ENCODE measurements at regions not wholly inside any gene's neighbourhood (a gene's known extent, or its start where the extent isn't known, plus 50 kb on each side); places are given as distances from the start of the nearest gene placed in this dataset.

- H3K4me3 Mint-ChIP-seq: no peak overlapping the region
- ATAC-seq (ENCODE audit: low read depth in 2 of 2): no peak
- H3K36me3 Mint-ChIP-seq: no peaks in the 10 kb centered on the region
- H3K4me1 Mint-ChIP-seq: no peaks in the 10 kb centered on the region
- no peak overlapping the region for H3K27ac Mint-ChIP-seq
- no peaks in the 10 kb centered on the region for H3K27me3 Mint-ChIP-seq
- DNase-seq: no peak
- peaks cover 0 to 9% (median 4%) of the 10 kb centered on the region in 7 donors for H3K9me3 Mint-ChIP-seq
Measured at GRCh38 chr18:43648002-43648401, 370.7 kb upstream of the SYT4 start.

- H3K9me3 Mint-ChIP-seq: peaks cover 3 to 18% (median 8%) of the 10 kb centered on the region in 7 donors
- no peaks in the 10 kb centered on the region for H3K4me1 Mint-ChIP-seq
- ATAC-seq (ENCODE audit: low read depth in 2 of 2) (no peak), DNase-seq (no peak)
- no peak overlapping the region for H3K27ac Mint-ChIP-seq
- no peak overlapping the region for H3K4me3 Mint-ChIP-seq
- H3K36me3 Mint-ChIP-seq: no peaks in the 10 kb centered on the region
- no peaks in the 10 kb centered on the region for H3K27me3 Mint-ChIP-seq
Measured at GRCh38 chr18:43649649-43650357, 372.5 kb upstream of the SYT4 start.

- H3K4me3 Mint-ChIP-seq: no peak overlapping the region
- H3K36me3 Mint-ChIP-seq: no peaks in the 10 kb centered on the region
- ATAC-seq (ENCODE audit: low read depth in 2 of 2) (no peak), DNase-seq (no peak)
- H3K9me3 Mint-ChIP-seq: peaks cover 5 to 18% (median 10%) of the 10 kb centered on the region in 7 donors
- no peaks in the 10 kb centered on the region for H3K4me1 Mint-ChIP-seq
- no peaks in the 10 kb centered on the region for H3K27me3 Mint-ChIP-seq
- H3K27ac Mint-ChIP-seq: no peak overlapping the region
Measured at GRCh38 chr18:43650426-43650825, 373.1 kb upstream of the SYT4 start.

- no peak overlapping the region for H3K27ac Mint-ChIP-seq
- H3K27me3 Mint-ChIP-seq: no peaks in the 10 kb centered on the region
- ATAC-seq (ENCODE audit: low read depth in 2 of 2) (no peak), DNase-seq (no peak)
- H3K4me3 Mint-ChIP-seq: no peak overlapping the region
- H3K4me1 Mint-ChIP-seq: no peaks in the 10 kb centered on the region
- H3K9me3 Mint-ChIP-seq: peaks cover 4 to 18% (median 10%) of the 10 kb centered on the region in 7 donors
- H3K36me3 Mint-ChIP-seq: no peaks in the 10 kb centered on the region
Measured at GRCh38 chr18:43651057-43651456, 373.8 kb upstream of the SYT4 start.

- Mint-ChIP-seq H3K9me3 (peaks cover 4 to 15% (median 9%) of the 10 kb centered on the region in 7 donors), H3K27ac (no peak overlapping the region), H3K36me3 (no peaks in the 10 kb centered on the region), H3K4me3 (no peak overlapping the region), H3K27me3 (no peaks in the 10 kb centered on the region), H3K4me1 (no peaks in the 10 kb centered on the region)
- ATAC-seq (ENCODE audit: low read depth in 2 of 2): no peak
- no peak for DNase-seq
Measured at GRCh38 chr18:43656547-43656946, 379.3 kb upstream of the SYT4 start.

- no peak for ATAC-seq (ENCODE audit: low read depth in 2 of 2)
- H3K36me3 Mint-ChIP-seq: no peaks in the 10 kb centered on the region
- H3K27me3 Mint-ChIP-seq: no peaks in the 10 kb centered on the region
- H3K9me3 Mint-ChIP-seq: no peaks in the 10 kb centered on the region
- H3K4me3 Mint-ChIP-seq: no peak overlapping the region
- H3K4me1 Mint-ChIP-seq: no peaks in the 10 kb centered on the region
- DNase-seq: no peak
- H3K27ac Mint-ChIP-seq: no peak overlapping the region
Measured at GRCh38 chr18:43661570-43661969, 384.3 kb upstream of the SYT4 start.

GRCh38 chr18:43662657-43663056 lies 385.4 kb upstream of the SYT4 start:
- Mint-ChIP-seq H3K4me1 (no peaks in the 10 kb centered on the region), H3K9me3 (no peaks in the 10 kb centered on the region), H3K4me3 (no peak overlapping the region), H3K27me3 (no peaks in the 10 kb centered on the region), H3K27ac (no peak overlapping the region), H3K36me3 (no peaks in the 10 kb centered on the region)
- DNase-seq: no peak
- ATAC-seq (ENCODE audit: low read depth in 2 of 2): no peak

- H3K36me3 Mint-ChIP-seq: no peaks in the 10 kb centered on the region
- no peaks in the 10 kb centered on the region for H3K27me3 Mint-ChIP-seq
- no peak overlapping the region for H3K4me3 Mint-ChIP-seq
- DNase-seq (no peak), ATAC-seq (ENCODE audit: low read depth in 2 of 2) (no peak)
- H3K9me3 Mint-ChIP-seq: no peaks in the 10 kb centered on the region
- no peaks in the 10 kb centered on the region for H3K4me1 Mint-ChIP-seq
- H3K27ac Mint-ChIP-seq: no peak overlapping the region
Measured at GRCh38 chr18:43663159-43663558, 385.9 kb upstream of the SYT4 start.

- Mint-ChIP-seq H3K4me3 (no peak overlapping the region), H3K27ac (no peak overlapping the region)
- DNase-seq: no peak
Measured at GRCh38 chr18:43664487-43665008, 387.3 kb upstream of the SYT4 start.

GRCh38 chr18:43665105-43665788 lies 388.0 kb upstream of the SYT4 start:
- Mint-ChIP-seq H3K4me3 (no peak overlapping the region), H3K4me1 (no peaks in the 10 kb centered on the region), H3K36me3 (no peaks in the 10 kb centered on the region), H3K27ac (no peak overlapping the region), H3K27me3 (no peaks in the 10 kb centered on the region), H3K9me3 (no peaks in the 10 kb centered on the region)
- DNase-seq (no peak), ATAC-seq (ENCODE audit: low read depth in 2 of 2) (no peak)

More at GRCh38 chr18:43664487-43665008, 387.3 kb upstream of the SYT4 start:
- no peaks in the 10 kb centered on the region for H3K4me1 Mint-ChIP-seq
- ATAC-seq (ENCODE audit: low read depth in 2 of 2): no peak
- H3K27me3 Mint-ChIP-seq: no peaks in the 10 kb centered on the region
- H3K9me3 Mint-ChIP-seq: no peaks in the 10 kb centered on the region
- H3K36me3 Mint-ChIP-seq: no peaks in the 10 kb centered on the region

GRCh38 chr18:43668866-43669265 lies 391.6 kb upstream of the SYT4 start:
- no peaks in the 10 kb centered on the region for H3K36me3 Mint-ChIP-seq
- DNase-seq (no peak), ATAC-seq (ENCODE audit: low read depth in 2 of 2) (no peak)
- H3K9me3 Mint-ChIP-seq: peaks cover 0 to 1% (median 0%) of the 10 kb centered on the region in 7 donors
- no peak overlapping the region for H3K4me3 Mint-ChIP-seq
- H3K27me3 Mint-ChIP-seq: no peaks in the 10 kb centered on the region
- no peaks in the 10 kb centered on the region for H3K4me1 Mint-ChIP-seq
- H3K27ac Mint-ChIP-seq: no peak overlapping the region

- H3K4me1 Mint-ChIP-seq: no peaks in the 10 kb centered on the region
- no peaks in the 10 kb centered on the region for H3K27me3 Mint-ChIP-seq
- no peak overlapping the region for H3K27ac Mint-ChIP-seq
- ATAC-seq (ENCODE audit: low read depth in 2 of 2): no peak
- no peak overlapping the region for H3K4me3 Mint-ChIP-seq
- no peak for DNase-seq
- H3K9me3 Mint-ChIP-seq: peaks cover 0 to 1% (median 0%) of the 10 kb centered on the region in 7 donors
- no peaks in the 10 kb centered on the region for H3K36me3 Mint-ChIP-seq
Measured at GRCh38 chr18:43671431-43671830, 394.1 kb upstream of the SYT4 start.

- Mint-ChIP-seq H3K4me1 (no peaks in the 10 kb centered on the region), H3K9me3 (peaks cover 0 to 4% (median 0%) of the 10 kb centered on the region in 7 donors), H3K27me3 (no peaks in the 10 kb centered on the region), H3K27ac (no peak overlapping the region), H3K4me3 (no peak overlapping the region), H3K36me3 (no peaks in the 10 kb centered on the region)
- DNase-seq: no peak
- no peak for ATAC-seq (ENCODE audit: low read depth in 2 of 2)
Measured at GRCh38 chr18:43680096-43680495, 402.8 kb upstream of the SYT4 start.

- H3K4me1 Mint-ChIP-seq: no peaks in the 10 kb centered on the region
- H3K27me3 Mint-ChIP-seq: no peaks in the 10 kb centered on the region
- ATAC-seq (ENCODE audit: low read depth in 2 of 2) (no peak), DNase-seq (no peak)
- H3K27ac Mint-ChIP-seq: no peak overlapping the region
- H3K9me3 Mint-ChIP-seq: peaks cover 0 to 4% (median 0%) of the 10 kb centered on the region in 7 donors
- no peaks in the 10 kb centered on the region for H3K36me3 Mint-ChIP-seq
- no peak overlapping the region for H3K4me3 Mint-ChIP-seq
Measured at GRCh38 chr18:43681661-43682060, 404.4 kb upstream of the SYT4 start.

Data from naive B cell (primary cell).